A549 (cell line): ENCODE measurements at regions not wholly inside any gene's neighbourhood (a gene's known extent, or its start where the extent isn't known, plus 50 kb on each side); places are given as distances from the start of the nearest gene placed in this dataset.

ENCODE experiments used
- ATAC-seq, 2 experiments: fragments of 200-7000 bp in 1 of 2; fragments of >200 bp in 1 of 2; cut with Nextera tagmentation in 1 of 2; cut with Tn5 transposase in 1 of 2; 3 replicates each; pipeline versions ENCODE4 v1.8.0 to v1.9.1; 2018 to 2020; ENCODE audit warnings: mild to moderate bottlenecking in 1 of 2, moderate library complexity in 1 of 2
- CTCF ChIA-PET: fragments of 300-600 bp; sonication (Branson Sonifier 250); formaldehyde crosslinking; extraction: SDS; loops from one replicate; lab custom pipeline; 2021; ENCODE audit warnings: antibody characterized with exemption, inconsistent platforms; lab: Yijun Ruan, JAX
- POLR2A ChIA-PET: fragments of 350-600 bp; formaldehyde crosslinking; extraction: SDS; loops from one replicate; lab custom pipeline; 2021; ENCODE audit warnings: antibody characterized with exemption, inconsistent platforms; lab: Yijun Ruan, JAX
- DNase-seq, 2 experiments: peaks; one replicate each; pipeline versions ENCODE4 v3.0.0 to v3.0.0-alpha.2; 2011 to 2016; ENCODE audit warnings: low read depth in 1 of 2, low spot score in 1 of 2
- FAIRE-seq: peaks from 2 replicates; lab custom pipeline; 2011; peaks lifted over from hg19 to GRCh38; lab: Jason Lieb, UNC
- H3K27ac ChIP-seq, 2 experiments: fragments of >200 bp; sonication (Bioruptor Twin); formaldehyde crosslinking; 3 replicates each; pipeline ENCODE4 v1.5.1; 2016 to 2017
- H3K4me1 ChIP-seq: fragments of >200 bp; sonication (Bioruptor Twin); formaldehyde crosslinking; 3 replicates; pipeline ENCODE4 v1.6.1; 2016
- H3K4me2 ChIP-seq: fragments of >200 bp; sonication (Bioruptor Twin); formaldehyde crosslinking; 3 replicates; pipeline ENCODE4 v1.6.1; 2016
- H3K4me3 ChIP-seq: fragments of >200 bp; sonication (Bioruptor Twin); formaldehyde crosslinking; 3 replicates; pipeline ENCODE4 v1.5.1; 2016
- H3K9me3 ChIP-seq: fragments of >200 bp; sonication (Bioruptor Twin); formaldehyde crosslinking; 3 replicates; pipeline ENCODE4 v1.6.1; 2016
- CBX2 ChIP-seq: fragments of 200-600 bp; sonication (generic); IDR thresholded peaks from 2 replicates; pipeline ENCODE4 v1.6.1; 2016; ENCODE audit warnings: low read depth, mild to moderate bottlenecking, borderline replicate concordance
- CHD4 ChIP-seq: fragments of 200-600 bp; sonication (generic); IDR thresholded peaks from 2 replicates; pipeline ENCODE4 v1.6.1; 2016; ENCODE audit warnings: antibody characterized with exemption, mild to moderate bottlenecking, borderline replicate concordance
- HDAC2 ChIP-seq: fragments of 200-600 bp; sonication (generic); IDR thresholded peaks from 2 replicates; pipeline ENCODE4 v1.6.1; 2016
- HEYL ChIP-seq: fragments of 250-450 bp; sonication (Bioruptor Pico); IDR thresholded peaks from 2 replicates; pipeline ENCODE4 v1.8.0; 2021; ENCODE audit warnings: mild to moderate bottlenecking, moderate library complexity
- HMGXB4 ChIP-seq: fragments of 250-450 bp; sonication (Bioruptor Pico); IDR thresholded peaks from 2 replicates; pipeline ENCODE4 v1.5.0; 2021; ENCODE audit warnings: mild to moderate bottlenecking, moderate library complexity, borderline replicate concordance
- HOXA7 ChIP-seq: fragments of 250-450 bp; sonication (Bioruptor Pico); IDR thresholded peaks from 2 replicates; pipeline ENCODE4 v1.5.0; 2020; ENCODE audit warnings: mild to moderate bottlenecking, moderate library complexity
- HOXB5 ChIP-seq: fragments of 250-450 bp; sonication (Bioruptor Pico); IDR thresholded peaks from 2 replicates; pipeline ENCODE4 v1.5.0; 2020; ENCODE audit warnings: mild to moderate bottlenecking, moderate library complexity
- JUN ChIP-seq, 2 experiments: fragments of >200 bp; sonication (Bioruptor Twin); formaldehyde crosslinking; IDR thresholded peaks; 2 replicates in 1 of 2; 3 replicates in 1 of 2; pipeline ENCODE4 v1.6.1; 2016 to 2017
- JUNB ChIP-seq: fragments of >200 bp; sonication (Bioruptor Twin); formaldehyde crosslinking; IDR thresholded peaks from 2 replicates; pipeline ENCODE4 v1.6.1; 2016
- MAFK ChIP-seq: fragments of 450-650 bp; IDR thresholded peaks from 2 replicates; pipeline ENCODE4 v1.6.1; 2014; ENCODE audit not compliant: partially characterized antibody
- PHF8 ChIP-seq: fragments of 200-600 bp; sonication (generic); IDR thresholded peaks from 2 replicates; pipeline ENCODE4 v1.6.1; 2016; ENCODE audit warnings: low read depth, mild to moderate bottlenecking, antibody characterized with exemption, moderate library complexity, borderline replicate concordance
- POLR2AphosphoS2 ChIP-seq: conservative IDR thresholded peaks from 2 replicates; pipeline ENCODE4 v1.6.1; 2012; ENCODE audit warnings: low read length, improper control_type of control experiment, inconsistent platforms
- RFX5 ChIP-seq: fragments of 450-650 bp; IDR thresholded peaks from 2 replicates; pipeline ENCODE4 v1.7.1; 2014; ENCODE audit warnings: antibody characterized with exemption, mild to moderate bottlenecking, moderate library complexity
- RNF2 ChIP-seq: fragments of 200-600 bp; sonication (generic); IDR thresholded peaks from 2 replicates; pipeline ENCODE4 v1.6.1; 2016; ENCODE audit warnings: low read depth, mild to moderate bottlenecking, antibody characterized with exemption, moderate library complexity, borderline replicate concordance
- SREBF2 ChIP-seq: fragments of 450-650 bp; IDR thresholded peaks from 2 replicates; pipeline ENCODE4 v1.6.1; 2014; ENCODE audit warnings: mild to moderate bottlenecking, moderate library complexity
- TP53 ChIP-seq: fragments of 250-450 bp; sonication (Bioruptor Pico); IDR thresholded peaks from 2 replicates; pipeline ENCODE4 v1.5.0; 2021; ENCODE audit warnings: mild to moderate bottlenecking, moderate library complexity
- WGBS: methylation state at CpG from one replicate; pipeline ENCODE4 v1.1.6; 2017; ENCODE audit errors: missing lambda C conversion rate; 5-methylcytosine and 5-hydroxymethylcytosine counted together
- TF ChIP-seq, protein P1 (sequence below): fragments of 250-450 bp; sonication (Bioruptor Pico); IDR thresholded peaks from 2 replicates; pipeline ENCODE4 v1.5.0; 2020; ENCODE audit warnings: low read depth, mild to moderate bottlenecking, moderate library complexity
- TF ChIP-seq, protein P2 (sequence below): IDR thresholded peaks from 2 replicates; pipeline ENCODE4 v1.6.1; 2012

DNA sequence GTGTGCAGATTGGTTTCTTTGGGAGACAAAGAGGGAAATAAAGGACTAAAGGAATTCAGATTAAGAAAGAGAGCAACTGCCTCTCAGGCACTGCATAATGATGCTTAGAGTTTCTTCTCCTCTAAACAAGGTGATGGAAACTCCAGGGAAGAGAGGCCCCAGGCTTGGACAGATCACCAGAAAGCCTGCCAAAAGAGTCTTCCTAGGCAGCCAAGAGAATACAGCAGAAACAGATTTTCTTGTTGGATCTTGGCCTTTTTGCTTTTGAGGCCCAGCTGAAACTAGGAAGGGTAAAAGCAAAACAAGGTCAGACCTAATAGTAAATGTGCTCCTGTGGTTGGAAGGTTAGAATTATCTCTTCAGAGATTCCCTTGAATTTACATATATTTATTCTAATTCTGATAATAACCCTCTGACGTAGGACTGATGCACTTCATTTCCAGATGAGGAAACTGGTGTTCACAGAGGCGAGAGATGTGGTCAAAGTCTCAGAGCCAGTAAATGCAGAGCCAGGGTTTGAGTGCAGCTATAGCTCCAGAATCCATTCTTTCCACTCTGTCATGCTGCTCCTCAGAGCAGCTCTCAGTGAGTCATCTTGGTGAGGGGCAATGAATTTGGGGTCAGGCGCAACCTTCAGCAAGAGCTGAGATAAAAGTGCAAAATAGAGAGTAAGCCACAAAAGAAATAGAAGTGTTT, 142.3 kb upstream of the FBXO11 start:
- no peak for DNase-seq
- ChIA-PET CTCF (interaction anchor here (1.0 kb wide), 1 partner anchor 32 kb away, joined by 3 read pairs; no protein-coding TSS in a partner anchor), POLR2A (no interaction called here)
- 56% methylated on average over 3 of the region's 3 CpGs for WGBS
- H3K4me2 ChIP-seq: no peak overlapping the region
- no peak overlapping the region for H3K27ac ChIP-seq
- FAIRE-seq: no peak
- H3K9me3 ChIP-seq: no peaks in the 10 kb centered on the region
- no peak overlapping the region for H3K4me3 ChIP-seq
- ATAC-seq: no peak
- TF ChIP-seq CBX2 (no peak), HDAC2 (no peak)
- TF ChIP-seq, protein P1, sequence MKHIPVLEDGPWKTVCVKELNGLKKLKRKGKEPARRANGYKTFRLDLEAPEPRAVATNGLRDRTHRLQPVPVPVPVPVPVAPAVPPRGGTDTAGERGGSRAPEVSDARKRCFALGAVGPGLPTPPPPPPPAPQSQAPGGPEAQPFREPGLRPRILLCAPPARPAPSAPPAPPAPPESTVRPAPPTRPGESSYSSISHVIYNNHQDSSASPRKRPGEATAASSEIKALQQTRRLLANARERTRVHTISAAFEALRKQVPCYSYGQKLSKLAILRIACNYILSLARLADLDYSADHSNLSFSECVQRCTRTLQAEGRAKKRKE: no peak
- H3K4me1 ChIP-seq: no peaks in the 10 kb centered on the region

DNA sequence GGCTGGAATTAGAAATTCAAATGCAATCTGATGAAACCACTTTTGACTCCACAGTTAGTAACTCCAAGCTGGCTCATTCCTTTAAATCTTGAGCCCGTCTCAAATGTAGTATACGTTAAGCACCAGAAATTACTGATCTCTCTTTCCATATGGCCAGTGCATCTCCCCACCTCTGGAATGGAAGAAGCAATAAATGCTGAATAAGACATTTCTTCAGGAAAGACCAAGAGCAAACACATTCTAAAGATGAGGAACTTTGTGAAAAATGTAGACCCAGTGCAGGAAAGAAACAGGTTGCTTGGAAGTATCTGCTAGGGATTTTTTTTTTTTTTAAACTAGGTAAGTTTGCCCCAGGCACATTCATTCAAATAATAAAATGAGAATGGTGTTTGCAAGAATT, 143.1 kb upstream of the FBXO11 start:
- FAIRE-seq (no peak), ATAC-seq (no peak)
- POLR2A ChIA-PET: interaction anchor here (0.6 kb wide), 1 partner anchor 408 kb away, joined by 3 read pairs; no protein-coding TSS in a partner anchor
- H3K4me1 ChIP-seq: no peaks in the 10 kb centered on the region
- TF ChIP-seq HOXB5 (CRISPR knock-in tag) (no peak), MAFK (peak; percentile 86), RFX5 (no peak)
- TF ChIP-seq, protein P2, sequence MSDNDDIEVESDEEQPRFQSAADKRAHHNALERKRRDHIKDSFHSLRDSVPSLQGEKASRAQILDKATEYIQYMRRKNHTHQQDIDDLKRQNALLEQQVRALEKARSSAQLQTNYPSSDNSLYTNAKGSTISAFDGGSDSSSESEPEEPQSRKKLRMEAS: no peak
- TF ChIP-seq, all 56 proteins: peak for 1
- Histone ChIP-seq H3K9me3 (no peaks in the 10 kb centered on the region), H3K4me3 (no peak overlapping the region), H3K27ac (no peak overlapping the region), H3K4me2 (no peak overlapping the region)
- 56% methylated on average over 2 of the region's 2 CpGs for WGBS
- no peak for DNase-seq
- CTCF ChIA-PET: interaction anchor here (1.0 kb wide), 1 partner anchor 31 kb away, joined by 3 read pairs; no protein-coding TSS in a partner anchor

DNA sequence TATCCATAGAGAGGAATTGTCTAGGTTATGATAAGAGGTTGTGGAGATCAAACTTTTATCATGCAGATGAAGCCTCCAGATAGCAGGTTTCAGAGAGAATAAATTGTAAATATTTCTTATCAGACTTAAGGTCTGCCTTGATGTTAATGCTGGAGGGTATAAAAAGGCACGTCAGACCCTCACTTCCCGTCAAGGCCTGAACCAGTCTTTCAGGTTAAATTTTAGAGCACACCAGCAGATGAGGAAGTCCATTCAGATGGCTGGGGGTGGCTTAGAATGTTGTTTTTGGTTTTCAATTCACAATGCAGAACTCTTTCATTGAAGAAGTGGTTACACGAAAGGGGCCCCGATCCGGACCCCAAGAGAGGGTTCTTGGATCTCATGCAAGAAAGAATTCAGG, 144.4 kb upstream of the FBXO11 start:
- no peak for DNase-seq
- POLR2A ChIA-PET: no interaction called here
- TF ChIP-seq POLR2AphosphoS2 (no peak), RNF2 (no peak), JUNB (no peak), HOXA7 (CRISPR knock-in tag) (no peak), HEYL (CRISPR knock-in tag) (no peak), MAFK (no peak), CHD4 (no peak), SREBF2 (no peak), TP53 (no peak), PHF8 (no peak), JUN (IDR thresholded peaks at IDR 0.05) (no peak), HMGXB4 (no peak)
- TF ChIP-seq, protein P1: no peak
- no peaks in the 10 kb centered on the region for H3K9me3 ChIP-seq
- no peak overlapping the region for H3K27ac ChIP-seq
- H3K4me2 ChIP-seq: no peak overlapping the region
- no peaks in the 10 kb centered on the region for H3K4me1 ChIP-seq
- CTCF ChIA-PET: no interaction called here
- ATAC-seq: no peak
- no peak for FAIRE-seq
- no peak overlapping the region for H3K4me3 ChIP-seq
- 10% methylated on average over 5 of the region's 5 CpGs for WGBS
